SK-N-SH (cell line): ENCODE measurements at regions not wholly inside any gene's neighbourhood (a gene's known extent, or its start where the extent isn't known, plus 50 kb on each side); places are given as distances from the start of the nearest gene placed in this dataset.

ENCODE experiments used
- CTCF ChIA-PET: fragments of 300-600, 350-600 bp; formaldehyde crosslinking; extraction: SDS; loops from one replicate; lab custom pipeline; 2021; lab: Yijun Ruan, JAX
- POLR2A ChIA-PET: fragments of 350-600 bp; sonication (Branson Sonifier 250); formaldehyde crosslinking; extraction: SDS; loops from one replicate; lab custom pipeline; 2020; ENCODE audit warnings: antibody characterized with exemption, inconsistent platforms; lab: Yijun Ruan, JAX
- DNase-seq: peaks from one replicate; pipeline ENCODE4 v3.0.0; 2012
- H2AFZ ChIP-seq: fragments of 200-600 bp; sonication (generic); 2 replicates; pipeline ENCODE4 v1.8.1; 2016; ENCODE audit warnings: antibody characterized with exemption, mild to moderate bottlenecking, low read depth
- H3F3A ChIP-seq: fragments of 200-600 bp; sonication (generic); replicated peaks from 2 replicates; pipeline ENCODE3; 2016; ENCODE audit warnings: antibody characterized with exemption, mild to moderate bottlenecking; ENCODE audit not compliant: insufficient read depth
- H3K27ac ChIP-seq, 2 experiments: fragments of 200-500 bp in 1 of 2; fragments of 200-600 bp in 1 of 2; sonication (Bioruptor generic) in 1 of 2; sonication (generic), shearing (Covaris generic) in 1 of 2; 2 replicates each; pipeline versions ENCODE4 v1.5.1 to v1.6.1; 2014 to 2016; ENCODE audit warnings: low read depth in 2 of 2, inconsistent platforms in 1 of 2, low read length in 1 of 2, mild to moderate bottlenecking in 1 of 2, mixed read lengths in 1 of 2
- H3K27me3 ChIP-seq: fragments of 200-600 bp; sonication (generic), shearing (Covaris generic); 2 replicates; pipeline ENCODE4 v1.6.1; 2016; ENCODE audit warnings: mixed run types; ENCODE audit not compliant: insufficient read depth
- H3K36me3 ChIP-seq, 2 experiments: fragments of 200-500 bp in 1 of 2; fragments of 200-600 bp in 1 of 2; sonication (Bioruptor generic) in 1 of 2; sonication (generic) in 1 of 2; replicated peaks in 1 of 2; 2 replicates each; pipeline versions ENCODE3 to v1.5.1; 2014 to 2016; ENCODE audit warnings: low read length in 1 of 2, mild to moderate bottlenecking in 1 of 2; ENCODE audit not compliant: insufficient read depth in 2 of 2, control insufficient read depth in 1 of 2
- H3K4me1 ChIP-seq, 2 experiments: fragments of 200-500 bp in 1 of 2; fragments of 200-600 bp in 1 of 2; sonication (Bioruptor generic) in 1 of 2; sonication (generic), shearing (Covaris generic) in 1 of 2; 2 replicates each; pipeline versions ENCODE4 v1.5.1 to v1.6.1; 2014 to 2016; ENCODE audit warnings: low read depth in 1 of 2, low read length in 1 of 2, mixed run types in 1 of 2; ENCODE audit not compliant: insufficient read depth in 2 of 2, control insufficient read depth in 1 of 2
- H3K4me2 ChIP-seq: fragments of 200-600 bp; sonication (generic), shearing (Covaris generic); 2 replicates; pipeline ENCODE4 v1.6.1; 2017; ENCODE audit warnings: mixed run types
- H3K4me3 ChIP-seq, 2 experiments: fragments of 200-500 bp in 1 of 2; fragments of 200-600 bp in 1 of 2; sonication (Bioruptor generic) in 1 of 2; sonication (generic), shearing (Covaris generic) in 1 of 2; 2 replicates each; pipeline versions ENCODE4 v1.5.1 to v1.8.1; 2014 to 2016; ENCODE audit warnings: low read depth in 2 of 2, inconsistent platforms in 1 of 2, low read length in 1 of 2, mild to moderate bottlenecking in 1 of 2, mixed read lengths in 1 of 2, moderate library complexity in 1 of 2
- H3K79me2 ChIP-seq: fragments of 200-600 bp; sonication (generic); 2 replicates; pipeline ENCODE4 v1.8.1; 2017; ENCODE audit warnings: mild to moderate bottlenecking; ENCODE audit not compliant: insufficient read depth
- H3K9ac ChIP-seq: fragments of 200-600 bp; sonication (generic); 2 replicates; pipeline ENCODE4 v1.6.1; 2017; ENCODE audit warnings: mixed run types
- H3K9me2 ChIP-seq: fragments of 200-600 bp; sonication (generic); 2 replicates; pipeline ENCODE4 v1.6.1; 2017; ENCODE audit warnings: mixed run types
- H3K9me3 ChIP-seq: fragments of 200-600 bp; sonication (generic); 2 replicates; pipeline ENCODE4 v1.6.1; 2017; ENCODE audit warnings: mixed run types, mild to moderate bottlenecking, moderate library complexity
- H4K20me1 ChIP-seq: fragments of 200-600 bp; sonication (generic); 2 replicates; pipeline ENCODE4 v1.6.1; 2017; ENCODE audit warnings: mild to moderate bottlenecking, mixed run types; ENCODE audit not compliant: insufficient read depth
- CHD2 ChIP-seq: fragments of 150-350 bp; IDR thresholded peaks from 2 replicates; pipeline ENCODE4 v1.6.1; 2018; ENCODE audit warnings: low read length; ENCODE audit not compliant: partially characterized antibody
- ELF1 ChIP-seq: IDR thresholded peaks from 2 replicates; pipeline ENCODE4 v1.4.0; 2012
- FOSL2 ChIP-seq: IDR thresholded peaks from 2 replicates; pipeline ENCODE4 v1.4.0; 2012; ENCODE audit warnings: low read depth, mild to moderate bottlenecking, moderate library complexity, borderline replicate concordance
- JUND ChIP-seq: IDR thresholded peaks from 2 replicates; pipeline ENCODE4 v1.4.0; 2012
- MAX ChIP-seq: IDR thresholded peaks from 2 replicates; pipeline ENCODE4 v1.4.0; 2012; ENCODE audit warnings: low read depth
- MXI1 ChIP-seq: IDR thresholded peaks from 2 replicates; pipeline ENCODE4 v1.6.1; 2012; ENCODE audit warnings: mild to moderate bottlenecking, low read depth, low read length, improper control_type of control experiment
- NFIC ChIP-seq: IDR thresholded peaks from 2 replicates; pipeline ENCODE4 v1.4.0; 2012; ENCODE audit warnings: borderline replicate concordance
- NRF1 ChIP-seq: IDR thresholded peaks from 2 replicates; pipeline ENCODE4 v1.6.1; 2012; ENCODE audit warnings: low read depth, mild to moderate bottlenecking, low read length
- POLR2AphosphoS5 ChIP-seq: IDR thresholded peaks from 2 replicates; pipeline ENCODE4 v1.6.1; 2012; ENCODE audit warnings: low read depth, low read length
- RAD21 ChIP-seq: IDR thresholded peaks from 2 replicates; pipeline ENCODE4 v1.6.1; 2012; ENCODE audit warnings: mild to moderate bottlenecking, low read length
- RCOR1 ChIP-seq: fragments of 150-350 bp; IDR thresholded peaks from 2 replicates; pipeline ENCODE4 v1.6.1; 2017; ENCODE audit warnings: antibody characterized with exemption, low read length
- RXRA ChIP-seq: IDR thresholded peaks from 2 replicates; pipeline ENCODE4 v1.4.0; 2012; ENCODE audit warnings: low read depth, mild to moderate bottlenecking, borderline replicate concordance
- SIN3A ChIP-seq: IDR thresholded peaks from 2 replicates; pipeline ENCODE4 v1.6.1; 2012; ENCODE audit warnings: low read depth, mild to moderate bottlenecking, low read length, moderate library complexity, borderline replicate concordance
- TCF12 ChIP-seq: IDR thresholded peaks from 2 replicates; pipeline ENCODE4 v1.4.0; 2012
- USF1 ChIP-seq: IDR thresholded peaks from 2 replicates; pipeline ENCODE4 v1.4.0; 2012; ENCODE audit warnings: low read depth, borderline replicate concordance
- USF2 ChIP-seq: fragments of 150-350 bp; IDR thresholded peaks from 2 replicates; pipeline ENCODE4 v1.6.1; 2017; ENCODE audit warnings: antibody characterized with exemption, low read length, low read depth, borderline replicate concordance
- ZBTB33 ChIP-seq: IDR thresholded peaks from 2 replicates; pipeline ENCODE4 v1.4.0; 2012; ENCODE audit warnings: low read depth, borderline replicate concordance
- WGBS: methylation state at CpG from one replicate; pipeline ENCODE4 v1.1.6; 2017; ENCODE audit warnings: low lambda C conversion rate; 5-methylcytosine and 5-hydroxymethylcytosine counted together
- TF ChIP-seq, protein P1 (sequence below): fragments of 150-350 bp; IDR thresholded peaks from 2 replicates; pipeline ENCODE4 v1.6.1; 2016; ENCODE audit warnings: mild to moderate bottlenecking, low read depth, low read length
- TF ChIP-seq, protein P2 (sequence below): IDR thresholded peaks from 2 replicates; pipeline ENCODE4 v1.6.1; 2012; ENCODE audit warnings: mild to moderate bottlenecking, low read depth, low read length, moderate library complexity
- TF ChIP-seq, protein P3 (sequence below): IDR thresholded peaks from 2 replicates; pipeline ENCODE4; 2012

DNA sequence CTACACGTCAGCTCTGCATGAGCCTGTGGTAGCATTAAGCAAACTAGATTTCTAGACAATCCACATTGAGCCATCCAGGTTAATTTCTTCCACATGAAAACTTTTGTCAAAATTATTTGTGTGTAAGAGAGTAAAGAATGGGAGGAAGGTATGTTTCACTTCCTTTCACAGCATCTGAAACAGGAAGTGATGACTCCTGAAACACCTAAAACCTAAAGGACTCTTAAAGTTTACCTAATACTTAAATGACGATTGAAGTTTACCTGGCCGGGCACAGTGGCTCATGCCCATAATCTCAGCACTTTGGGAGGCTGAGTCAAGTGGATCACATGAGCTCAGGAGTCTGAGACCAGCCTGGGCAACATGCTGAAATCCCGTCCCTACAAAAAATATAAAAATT, 223.8 kb downstream of the CEMIP2 start:
- H3K27me3 ChIP-seq, result no peaks in the 10 kb centered on the region
- no peaks in the 10 kb centered on the region for H3K36me3 ChIP-seq
- H3K79me2 ChIP-seq, result no peaks in the 10 kb centered on the region
- no peak overlapping the region for H3K27ac ChIP-seq
- H3K9me2 ChIP-seq, result no peaks in the 10 kb centered on the region
- 6% methylated on average over 4 of the region's 4 CpGs for WGBS
- H4K20me1 ChIP-seq, result no peaks in the 10 kb centered on the region
- ChIA-PET POLR2A (no interaction called here), CTCF (no interaction called here)
- DNase-seq, result no peak
- no peak overlapping the region for H2AFZ ChIP-seq
- H3K4me2 ChIP-seq, result no peak overlapping the region
- no peak overlapping the region for H3K4me3 ChIP-seq
- H3K9me3 ChIP-seq, result no peaks in the 10 kb centered on the region
- H3F3A ChIP-seq, result no peaks in the 10 kb centered on the region
- TF ChIP-seq, protein P1, sequence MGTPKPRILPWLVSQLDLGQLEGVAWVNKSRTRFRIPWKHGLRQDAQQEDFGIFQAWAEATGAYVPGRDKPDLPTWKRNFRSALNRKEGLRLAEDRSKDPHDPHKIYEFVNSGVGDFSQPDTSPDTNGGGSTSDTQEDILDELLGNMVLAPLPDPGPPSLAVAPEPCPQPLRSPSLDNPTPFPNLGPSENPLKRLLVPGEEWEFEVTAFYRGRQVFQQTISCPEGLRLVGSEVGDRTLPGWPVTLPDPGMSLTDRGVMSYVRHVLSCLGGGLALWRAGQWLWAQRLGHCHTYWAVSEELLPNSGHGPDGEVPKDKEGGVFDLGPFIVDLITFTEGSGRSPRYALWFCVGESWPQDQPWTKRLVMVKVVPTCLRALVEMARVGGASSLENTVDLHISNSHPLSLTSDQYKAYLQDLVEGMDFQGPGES, result no peak
- TF ChIP-seq ELF1, result no peak
- no peak for TF ChIP-seq RXRA
- TF ChIP-seq MAX, result no peak
- TF ChIP-seq USF2, result no peak
- no peak for TF ChIP-seq MXI1
- no peak for TF ChIP-seq RCOR1
- no peak for TF ChIP-seq POLR2AphosphoS5
- TF ChIP-seq, protein P2, sequence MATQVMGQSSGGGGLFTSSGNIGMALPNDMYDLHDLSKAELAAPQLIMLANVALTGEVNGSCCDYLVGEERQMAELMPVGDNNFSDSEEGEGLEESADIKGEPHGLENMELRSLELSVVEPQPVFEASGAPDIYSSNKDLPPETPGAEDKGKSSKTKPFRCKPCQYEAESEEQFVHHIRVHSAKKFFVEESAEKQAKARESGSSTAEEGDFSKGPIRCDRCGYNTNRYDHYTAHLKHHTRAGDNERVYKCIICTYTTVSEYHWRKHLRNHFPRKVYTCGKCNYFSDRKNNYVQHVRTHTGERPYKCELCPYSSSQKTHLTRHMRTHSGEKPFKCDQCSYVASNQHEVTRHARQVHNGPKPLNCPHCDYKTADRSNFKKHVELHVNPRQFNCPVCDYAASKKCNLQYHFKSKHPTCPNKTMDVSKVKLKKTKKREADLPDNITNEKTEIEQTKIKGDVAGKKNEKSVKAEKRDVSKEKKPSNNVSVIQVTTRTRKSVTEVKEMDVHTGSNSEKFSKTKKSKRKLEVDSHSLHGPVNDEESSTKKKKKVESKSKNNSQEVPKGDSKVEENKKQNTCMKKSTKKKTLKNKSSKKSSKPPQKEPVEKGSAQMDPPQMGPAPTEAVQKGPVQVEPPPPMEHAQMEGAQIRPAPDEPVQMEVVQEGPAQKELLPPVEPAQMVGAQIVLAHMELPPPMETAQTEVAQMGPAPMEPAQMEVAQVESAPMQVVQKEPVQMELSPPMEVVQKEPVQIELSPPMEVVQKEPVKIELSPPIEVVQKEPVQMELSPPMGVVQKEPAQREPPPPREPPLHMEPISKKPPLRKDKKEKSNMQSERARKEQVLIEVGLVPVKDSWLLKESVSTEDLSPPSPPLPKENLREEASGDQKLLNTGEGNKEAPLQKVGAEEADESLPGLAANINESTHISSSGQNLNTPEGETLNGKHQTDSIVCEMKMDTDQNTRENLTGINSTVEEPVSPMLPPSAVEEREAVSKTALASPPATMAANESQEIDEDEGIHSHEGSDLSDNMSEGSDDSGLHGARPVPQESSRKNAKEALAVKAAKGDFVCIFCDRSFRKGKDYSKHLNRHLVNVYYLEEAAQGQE, result no peak
- TF ChIP-seq NFIC, result no peak
- TF ChIP-seq SIN3A, result no peak
- no peak for TF ChIP-seq NRF1
- no peak for TF ChIP-seq USF1
- no peak for TF ChIP-seq FOSL2
- TF ChIP-seq RAD21, result no peak
- no peak for TF ChIP-seq JUND
- no peak for TF ChIP-seq ZBTB33
- no peak for TF ChIP-seq TCF12
- TF ChIP-seq CHD2, result no peak
- TF ChIP-seq, protein P3, sequence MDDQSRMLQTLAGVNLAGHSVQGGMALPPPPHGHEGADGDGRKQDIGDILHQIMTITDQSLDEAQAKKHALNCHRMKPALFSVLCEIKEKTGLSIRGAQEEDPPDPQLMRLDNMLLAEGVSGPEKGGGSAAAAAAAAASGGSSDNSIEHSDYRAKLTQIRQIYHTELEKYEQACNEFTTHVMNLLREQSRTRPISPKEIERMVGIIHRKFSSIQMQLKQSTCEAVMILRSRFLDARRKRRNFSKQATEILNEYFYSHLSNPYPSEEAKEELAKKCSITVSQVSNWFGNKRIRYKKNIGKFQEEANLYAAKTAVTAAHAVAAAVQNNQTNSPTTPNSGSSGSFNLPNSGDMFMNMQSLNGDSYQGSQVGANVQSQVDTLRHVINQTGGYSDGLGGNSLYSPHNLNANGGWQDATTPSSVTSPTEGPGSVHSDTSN, result no peak
- H3K9ac ChIP-seq, result no peak overlapping the region
- no peaks in the 10 kb centered on the region for H3K4me1 ChIP-seq
